OCI-LY3 (cell line): ENCODE measurements at regions not wholly inside any gene's neighbourhood (a gene's known extent, or its start where the extent isn't known, plus 50 kb on each side); places are given as distances from the start of the nearest gene placed in this dataset.
"Not testable (repeated sequence)": the region's sequence is repeated elsewhere in the genome, so short reads cannot be mapped to it uniquely, and the experiment has no call there.

ENCODE experiments used
- H2AFZ ChIP-seq: fragments of 200-600, 300-600 bp; shearing (Covaris generic); 2 replicates; pipeline ENCODE4 v1.6.0; 2014; ENCODE audit warnings: antibody characterized with exemption, low read depth, low read length
- H3K27ac ChIP-seq: fragments of 200-600, 300-600 bp; sonication (generic); 2 replicates; pipeline ENCODE4 v1.5.1; 2014; ENCODE audit warnings: mild to moderate bottlenecking, low read length, moderate library complexity, mixed read lengths
- H3K27me3 ChIP-seq: fragments of 200-600, 300-600 bp; sonication (generic); 2 replicates; pipeline ENCODE4 v1.6.1; 2014; ENCODE audit warnings: low read depth, low read length, mixed read lengths
- H3K36me3 ChIP-seq: fragments of 200-600, 300-600 bp; sonication (generic); replicated peaks from 2 replicates; pipeline ENCODE3; 2014; ENCODE audit warnings: low read depth, low read length, mixed read lengths
- H3K4me1 ChIP-seq: fragments of 300-600, 200-600 bp; sonication (generic); 2 replicates; pipeline ENCODE4 v1.6.1; 2014; ENCODE audit warnings: low read length, mixed read lengths
- H3K4me2 ChIP-seq: fragments of 200-600, 300-600 bp; sonication (generic); 2 replicates; pipeline ENCODE4 v1.6.1; 2014; ENCODE audit warnings: low read length, mixed read lengths
- H3K4me3 ChIP-seq: fragments of 300-600, 200-600 bp; sonication (generic); 2 replicates; pipeline ENCODE4 v1.5.1; 2014; ENCODE audit warnings: antibody characterized with exemption, mild to moderate bottlenecking, low read length, moderate library complexity
- H3K79me2 ChIP-seq: fragments of 300-600, 200-600 bp; shearing (Covaris generic); 2 replicates; pipeline ENCODE4 v1.6.1; 2014; ENCODE audit warnings: mild to moderate bottlenecking, low read length, mixed read lengths
- H3K9ac ChIP-seq: fragments of 300-600, 200-600 bp; shearing (Covaris generic); 2 replicates; pipeline ENCODE4 v1.6.0; 2014; ENCODE audit warnings: mild to moderate bottlenecking, low read length, moderate library complexity
- H3K9me3 ChIP-seq: fragments of 200-600, 300-600 bp; shearing (Covaris generic); 2 replicates; pipeline ENCODE4 v1.6.1; 2014; ENCODE audit warnings: low read length, mixed read lengths; ENCODE audit not compliant: insufficient read depth
- H4K20me1 ChIP-seq: fragments of 200-600, 300-600 bp; sonication (generic); 2 replicates; pipeline ENCODE4 v1.6.1; 2016; ENCODE audit warnings: low read length, mixed read lengths; ENCODE audit not compliant: insufficient read depth
- EZH2phosphoT487 ChIP-seq: fragments of 200-600 bp; shearing (Covaris generic); IDR thresholded peaks from 2 replicates; pipeline ENCODE4 v1.6.1; 2018; ENCODE audit warnings: antibody characterized with exemption, mixed run types, low read depth
- TF ChIP-seq, protein P1 (sequence below): fragments of 200-600, 300-600 bp; sonication (generic); IDR thresholded peaks from 2 replicates; pipeline ENCODE4 v1.5.1; 2014; ENCODE audit warnings: antibody characterized with exemption, low read length, low read depth

- Histone ChIP-seq H3K79me2 (no peaks in the 10 kb centered on the region), H3K9me3 (no peaks in the 10 kb centered on the region), H3K4me3 (no peak overlapping the region), H2AFZ (no peak overlapping the region), H4K20me1 (no peaks in the 10 kb centered on the region), H3K36me3 (peaks cover 11% of the 10 kb centered on the region), H3K27ac (no peak overlapping the region), H3K4me1 (peaks cover 27% of the 10 kb centered on the region), H3K9ac (no peak overlapping the region), H3K27me3 (no peaks in the 10 kb centered on the region), H3K4me2 (no peak overlapping the region)
- TF ChIP-seq, protein P1, sequence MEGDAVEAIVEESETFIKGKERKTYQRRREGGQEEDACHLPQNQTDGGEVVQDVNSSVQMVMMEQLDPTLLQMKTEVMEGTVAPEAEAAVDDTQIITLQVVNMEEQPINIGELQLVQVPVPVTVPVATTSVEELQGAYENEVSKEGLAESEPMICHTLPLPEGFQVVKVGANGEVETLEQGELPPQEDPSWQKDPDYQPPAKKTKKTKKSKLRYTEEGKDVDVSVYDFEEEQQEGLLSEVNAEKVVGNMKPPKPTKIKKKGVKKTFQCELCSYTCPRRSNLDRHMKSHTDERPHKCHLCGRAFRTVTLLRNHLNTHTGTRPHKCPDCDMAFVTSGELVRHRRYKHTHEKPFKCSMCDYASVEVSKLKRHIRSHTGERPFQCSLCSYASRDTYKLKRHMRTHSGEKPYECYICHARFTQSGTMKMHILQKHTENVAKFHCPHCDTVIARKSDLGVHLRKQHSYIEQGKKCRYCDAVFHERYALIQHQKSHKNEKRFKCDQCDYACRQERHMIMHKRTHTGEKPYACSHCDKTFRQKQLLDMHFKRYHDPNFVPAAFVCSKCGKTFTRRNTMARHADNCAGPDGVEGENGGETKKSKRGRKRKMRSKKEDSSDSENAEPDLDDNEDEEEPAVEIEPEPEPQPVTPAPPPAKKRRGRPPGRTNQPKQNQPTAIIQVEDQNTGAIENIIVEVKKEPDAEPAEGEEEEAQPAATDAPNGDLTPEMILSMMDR, result no peak
- TF ChIP-seq EZH2phosphoT487, result no peak
Measured at GRCh38 chr9:73441223-73441622, 289.6 kb downstream of the ANXA1 start.

- Histone ChIP-seq H4K20me1 (no peaks in the 10 kb centered on the region), H3K4me1 (peaks cover 20% of the 10 kb centered on the region), H3K79me2 (no peaks in the 10 kb centered on the region), H3K9ac (no peak overlapping the region), H3K36me3 (peaks cover 11% of the 10 kb centered on the region), H3K9me3 (no peaks in the 10 kb centered on the region), H3K4me3 (no peak overlapping the region), H2AFZ (no peak overlapping the region), H3K27ac (no peak overlapping the region), H3K4me2 (no peak overlapping the region), H3K27me3 (no peaks in the 10 kb centered on the region)
- TF ChIP-seq EZH2phosphoT487, result no peak
- TF ChIP-seq, protein P1, result no peak
Measured at GRCh38 chr9:73441890-73442818, 290.5 kb downstream of the ANXA1 start.

GRCh38 chr9:73444821-73445220 lies 293.2 kb downstream of the ANXA1 start:
- Histone ChIP-seq H3K9me3 (no peaks in the 10 kb centered on the region), H2AFZ (no peak overlapping the region), H3K9ac (no peak overlapping the region), H3K27me3 (no peaks in the 10 kb centered on the region), H3K4me3 (no peak overlapping the region), H3K4me2 (no peak overlapping the region), H3K27ac (no peak overlapping the region), H3K4me1 (peaks cover under 1% of the 10 kb centered on the region; the same call in 1 of the 2 replicates), H3K36me3 (no peaks in the 10 kb centered on the region), H4K20me1 (no peaks in the 10 kb centered on the region), H3K79me2 (no peaks in the 10 kb centered on the region)
- no peak for TF ChIP-seq EZH2phosphoT487
- TF ChIP-seq, protein P1, result no peak

GRCh38 chr9:73445384-73445783 lies 293.7 kb downstream of the ANXA1 start:
- not testable (repeated sequence) for H3K79me2 ChIP-seq, H4K20me1 ChIP-seq, H3K27me3 ChIP-seq, H3K9me3 ChIP-seq, H3K36me3 ChIP-seq, H3K27ac ChIP-seq, H3K4me3 ChIP-seq, H3K4me2 ChIP-seq, H3K9ac ChIP-seq, H3K4me1 ChIP-seq, H2AFZ ChIP-seq
